Neural progenitor cell (in vitro differentiated cells): ENCODE measurements at regions not wholly inside any gene's neighbourhood (a gene's known extent, or its start where the extent isn't known, plus 50 kb on each side); places are given as distances from the start of the nearest gene placed in this dataset.

Experiments
- DNase-seq: peaks from one replicate; pipeline ENCODE4 v3.0.0-alpha.2; 2016; ENCODE audit warnings: low spot score
- H2AFZ ChIP-seq: fragments of 200-600 bp; sonication (generic); replicated peaks from 2 replicates; pipeline ENCODE4 v1.6.1; 2016; ENCODE audit warnings: antibody characterized with exemption
- H3F3A ChIP-seq: fragments of 200-600 bp; sonication (generic); 2 replicates; pipeline ENCODE4 v1.6.1; 2016; ENCODE audit warnings: antibody characterized with exemption, low read depth
- H3K27ac ChIP-seq: fragments of 200-600 bp; sonication (generic); 2 replicates; pipeline ENCODE4 v1.5.1; 2016; ENCODE audit warnings: mild to moderate bottlenecking
- H3K27me3 ChIP-seq: fragments of 200-600 bp; sonication (generic); 2 replicates; pipeline ENCODE4 v1.6.1; 2016; ENCODE audit warnings: mild to moderate bottlenecking, moderate library complexity
- H3K36me3 ChIP-seq: fragments of 200-600 bp; sonication (generic); 2 replicates; pipeline ENCODE4 v1.5.1; 2016
- H3K4me1 ChIP-seq: fragments of 200-600 bp; sonication (generic); 2 replicates; pipeline ENCODE4 v1.6.1; 2016; ENCODE audit warnings: mixed run types
- H3K4me2 ChIP-seq: fragments of 200-600 bp; sonication (generic); 2 replicates; pipeline ENCODE4 v1.6.1; 2016
- H3K4me3 ChIP-seq: fragments of 200-600 bp; sonication (generic); 2 replicates; pipeline ENCODE4 v1.5.1; 2016
- H3K79me2 ChIP-seq: fragments of 200-600 bp; sonication (generic); 2 replicates; pipeline ENCODE4 v1.6.1; 2016; ENCODE audit warnings: low read depth
- H3K9ac ChIP-seq: fragments of 200-600 bp; sonication (generic); 2 replicates; pipeline ENCODE4 v1.6.1; 2016
- H3K9me3 ChIP-seq: fragments of 200-600 bp; sonication (generic); 2 replicates; pipeline ENCODE4 v1.5.1; 2016; ENCODE audit warnings: low read depth
- H4K20me1 ChIP-seq: fragments of 200-600 bp; sonication (generic); 2 replicates; pipeline ENCODE4 v1.6.1; 2016; ENCODE audit warnings: low read depth
- H3K27ac Mint-ChIP-seq: 3 replicates; pipeline ENCODE4 v1.8.0; 2021; ENCODE audit warnings: mixed read lengths
- H3K27me3 Mint-ChIP-seq: 2 replicates; pipeline ENCODE4 v1.8.0; 2022; ENCODE audit warnings: low read depth, mild to moderate bottlenecking, inconsistent platforms, moderate library complexity, mixed read lengths; ENCODE audit not compliant: insufficient read depth
- H3K36me3 Mint-ChIP-seq: 3 replicates; pipeline ENCODE4 v1.8.0; 2021; ENCODE audit warnings: mixed read lengths
- H3K4me1 Mint-ChIP-seq: 3 replicates; pipeline ENCODE4 v1.8.0; 2021; ENCODE audit warnings: mixed read lengths
- H3K4me3 Mint-ChIP-seq: 3 replicates; pipeline ENCODE4 v1.8.0; 2021; ENCODE audit warnings: mild to moderate bottlenecking, moderate library complexity, mixed read lengths
- H3K9me3 Mint-ChIP-seq: 3 replicates; pipeline ENCODE4 v1.8.0; 2020; ENCODE audit warnings: mixed read lengths
- CTCF ChIP-seq: fragments of 200-600 bp; sonication (generic); IDR thresholded peaks from 2 replicates; pipeline ENCODE4 v1.5.1; 2017; ENCODE audit warnings: antibody characterized with exemption, mild to moderate bottlenecking
- EZH2 ChIP-seq: fragments of 200-600 bp; sonication (generic); IDR thresholded peaks from 2 replicates; pipeline ENCODE4 v1.6.1; 2017; ENCODE audit warnings: antibody characterized with exemption, mild to moderate bottlenecking, moderate library complexity
- EZH2phosphoT487 ChIP-seq: fragments of 200-600 bp; sonication (generic); IDR thresholded peaks from 2 replicates; pipeline ENCODE4 v1.6.1; 2017; ENCODE audit warnings: antibody characterized with exemption

GRCh38 chr13:54643863-54644262 is 1615.2 kb downstream of the OLFM4 start:
- Mint-ChIP-seq H3K27ac (no peak overlapping the region), H3K4me3 (no peak overlapping the region), H3K4me1 (peaks cover 5% of the 10 kb centered on the region), H3K36me3 (no peaks in the 10 kb centered on the region), H3K9me3 (peaks cover 3% of the 10 kb centered on the region), H3K27me3 (peaks cover 6% of the 10 kb centered on the region)
- no peaks in the 10 kb centered on the region for H4K20me1 ChIP-seq
- no peak overlapping the region for H3K4me2 ChIP-seq
- H3K4me1 ChIP-seq = no peaks in the 10 kb centered on the region
- no peak for TF ChIP-seq EZH2phosphoT487
- TF ChIP-seq CTCF = no peak
- no peak for TF ChIP-seq EZH2
- no peaks in the 10 kb centered on the region for H3K27me3 ChIP-seq
- DNase-seq = no peak
- no peaks in the 10 kb centered on the region for H3F3A ChIP-seq
- no peaks in the 10 kb centered on the region for H3K79me2 ChIP-seq
- H2AFZ ChIP-seq = no peak overlapping the region
- no peak overlapping the region for H3K4me3 ChIP-seq
- no peaks in the 10 kb centered on the region for H3K9me3 ChIP-seq
- H3K9ac ChIP-seq = no peak overlapping the region
- H3K27ac ChIP-seq = no peak overlapping the region
- no peaks in the 10 kb centered on the region for H3K36me3 ChIP-seq

- H3K9me3 ChIP-seq = no peaks in the 10 kb centered on the region
- H3K27me3 Mint-ChIP-seq = peaks cover 4% of the 10 kb centered on the region
- H3K27me3 ChIP-seq = no peaks in the 10 kb centered on the region
- peaks cover 3% of the 10 kb centered on the region for H3K9me3 Mint-ChIP-seq
- H3K4me3 Mint-ChIP-seq = no peak overlapping the region
- no peaks in the 10 kb centered on the region for H3K79me2 ChIP-seq
- no peaks in the 10 kb centered on the region for H3K36me3 Mint-ChIP-seq
- no peaks in the 10 kb centered on the region for H3K36me3 ChIP-seq
- TF ChIP-seq CTCF (no peak), EZH2phosphoT487 (no peak), EZH2 (no peak)
- no peaks in the 10 kb centered on the region for H4K20me1 ChIP-seq
- H3K4me3 ChIP-seq = no peak overlapping the region
- no peak overlapping the region for H3K9ac ChIP-seq
- H3K4me2 ChIP-seq = no peak overlapping the region
- no peak for DNase-seq
- H3K4me1 Mint-ChIP-seq = peaks cover 9% of the 10 kb centered on the region
- no peak overlapping the region for H3K27ac Mint-ChIP-seq
- no peak overlapping the region for H3K27ac ChIP-seq
- H2AFZ ChIP-seq = no peak overlapping the region
- H3K4me1 ChIP-seq = no peaks in the 10 kb centered on the region
- H3F3A ChIP-seq = no peaks in the 10 kb centered on the region
Observed at GRCh38 chr13:54647275-54647674, 1618.7 kb downstream of the OLFM4 start.

GRCh38 chr13:54657588-54657987 is 1629.0 kb downstream of the OLFM4 start:
- H3K9me3 ChIP-seq = no peaks in the 10 kb centered on the region
- H3K27ac ChIP-seq = no peak overlapping the region
- no peak overlapping the region for H3K27ac Mint-ChIP-seq
- H3K4me1 ChIP-seq = no peaks in the 10 kb centered on the region
- no peaks in the 10 kb centered on the region for H3K79me2 ChIP-seq
- H3K9ac ChIP-seq = no peak overlapping the region
- H3K36me3 Mint-ChIP-seq = no peaks in the 10 kb centered on the region
- H3K4me3 Mint-ChIP-seq = no peak overlapping the region
- H3K4me1 Mint-ChIP-seq = no peaks in the 10 kb centered on the region
- H3K27me3 ChIP-seq = no peaks in the 10 kb centered on the region
- H3K27me3 Mint-ChIP-seq = no peaks in the 10 kb centered on the region
- no peaks in the 10 kb centered on the region for H4K20me1 ChIP-seq
- H3K4me2 ChIP-seq = no peak overlapping the region
- no peaks in the 10 kb centered on the region for H3K36me3 ChIP-seq
- TF ChIP-seq CTCF (no peak), EZH2 (no peak), EZH2phosphoT487 (no peak)
- no peak overlapping the region for H2AFZ ChIP-seq
- no peaks in the 10 kb centered on the region for H3K9me3 Mint-ChIP-seq
- H3K4me3 ChIP-seq = no peak overlapping the region
- no peaks in the 10 kb centered on the region for H3F3A ChIP-seq
- no peak for DNase-seq

- Mint-ChIP-seq H3K36me3 (no peaks in the 10 kb centered on the region), H3K4me1 (no peaks in the 10 kb centered on the region), H3K27ac (no peak overlapping the region), H3K27me3 (no peaks in the 10 kb centered on the region), H3K4me3 (no peak overlapping the region), H3K9me3 (no peaks in the 10 kb centered on the region)
- Histone ChIP-seq H3K79me2 (no peaks in the 10 kb centered on the region), H3K4me1 (no peaks in the 10 kb centered on the region), H3K9me3 (no peaks in the 10 kb centered on the region), H3K27ac (no peak overlapping the region), H3K4me3 (no peak overlapping the region), H4K20me1 (no peaks in the 10 kb centered on the region), H3K36me3 (no peaks in the 10 kb centered on the region), H3K9ac (no peak overlapping the region), H3K27me3 (no peaks in the 10 kb centered on the region), H3K4me2 (no peak overlapping the region), H3F3A (no peaks in the 10 kb centered on the region), H2AFZ (no peak overlapping the region)
- DNase-seq = no peak
- no peak for TF ChIP-seq EZH2phosphoT487
- TF ChIP-seq EZH2 = no peak
- TF ChIP-seq CTCF = no peak
Observed at GRCh38 chr13:54658771-54659170, 1630.2 kb downstream of the OLFM4 start.
